ENCODE measurements at regions not wholly inside any gene's neighbourhood (a gene's known extent, or its start where the extent isn't known, plus 50 kb on each side); places are given as distances from the start of the nearest gene placed in this dataset.
"Not testable (repeated sequence)": the region's sequence is repeated elsewhere in the genome, so short reads cannot be mapped to it uniquely, and the experiment has no call there.

GRCh38 chr17:16869531-16870252 is 102.2 kb downstream of the TNFRSF13B start:
- DNase-seq: not testable (repeated sequence)

- DNase-seq: not testable (repeated sequence)
These were observed 103.3 kb downstream of the TNFRSF13B start for GRCh38 chr17:16868616-16869015.

- DNase-seq: not testable (repeated sequence)
These were observed 104.4 kb downstream of the TNFRSF13B start for GRCh38 chr17:16867545-16867944.

- not testable (repeated sequence) for DNase-seq
These were observed 105.1 kb downstream of the TNFRSF13B start for GRCh38 chr17:16866841-16867240.

- no peak for DNase-seq
These were observed 105.5 kb downstream of the TNFRSF13B start for GRCh38 chr17:16866436-16866835.

- DNase-seq: not testable (repeated sequence)
These were observed 106.2 kb downstream of the TNFRSF13B start for GRCh38 chr17:16865704-16866103.

- not testable (repeated sequence) for DNase-seq
These were observed 106.8 kb downstream of the TNFRSF13B start for GRCh38 chr17:16865077-16865613.

- not testable (repeated sequence) for DNase-seq
These were observed 107.3 kb downstream of the TNFRSF13B start for GRCh38 chr17:16864462-16865076.

- DNase-seq: not testable (repeated sequence)
These were observed 110.8 kb downstream of the TNFRSF13B start for GRCh38 chr17:16861152-16861551.

GRCh38 chr17:16860467-16860866 is 111.5 kb downstream of the TNFRSF13B start:
- not testable (repeated sequence) for DNase-seq

GRCh38 chr17:16859515-16859914 is 112.4 kb downstream of the TNFRSF13B start:
- DNase-seq: not testable (repeated sequence)

- not testable (repeated sequence) for DNase-seq
These were observed 114.2 kb downstream of the TNFRSF13B start for GRCh38 chr17:16857746-16858145.

- DNase-seq: not testable (repeated sequence)
These were observed 115.1 kb downstream of the TNFRSF13B start for GRCh38 chr17:16856846-16857245.

GRCh38 chr17:16856171-16856570 is 115.7 kb downstream of the TNFRSF13B start:
- DNase-seq: not testable (repeated sequence)

GRCh38 chr17:16854636-16855035 is 117.3 kb downstream of the TNFRSF13B start:
- DNase-seq: not testable (repeated sequence)

GRCh38 chr17:16853661-16854320 is 118.1 kb downstream of the TNFRSF13B start:
- no peak for DNase-seq

GRCh38 chr17:16849861-16850260 is 122.1 kb downstream of the TNFRSF13B start:
- not testable (repeated sequence) for DNase-seq

- not testable (repeated sequence) for DNase-seq
These were observed 122.9 kb downstream of the TNFRSF13B start for GRCh38 chr17:16848997-16849396.

GRCh38 chr17:16845098-16845497 is 126.8 kb downstream of the TNFRSF13B start:
- not testable (repeated sequence) for DNase-seq

- DNase-seq: not testable (repeated sequence)
These were observed 127.2 kb downstream of the TNFRSF13B start for GRCh38 chr17:16844669-16845068.

- not testable (repeated sequence) for DNase-seq
These were observed 128.4 kb downstream of the TNFRSF13B start for GRCh38 chr17:16843511-16843910.

GRCh38 chr17:16842346-16842745 is 129.6 kb downstream of the TNFRSF13B start:
- not testable (repeated sequence) for DNase-seq

- not testable (repeated sequence) for DNase-seq
These were observed 130.0 kb downstream of the TNFRSF13B start for GRCh38 chr17:16841896-16842295.
